Endodermal cell (in vitro differentiated cells): ENCODE measurements at regions not wholly inside any gene's neighbourhood (a gene's known extent, or its start where the extent isn't known, plus 50 kb on each side); places are given as distances from the start of the nearest gene placed in this dataset.

ENCODE experiments used
- DNase-seq: peaks from one replicate; pipeline ENCODE4 v3.0.0-alpha.2; 2017
- H3K27ac ChIP-seq: 2 replicates; pipeline ENCODE4 v1.5.1; 2013; ENCODE audit warnings: mild to moderate bottlenecking, low read depth, low read length, moderate library complexity
- H3K27me3 ChIP-seq: 2 replicates; pipeline ENCODE4 v1.6.1; 2013; ENCODE audit warnings: mild to moderate bottlenecking, low read length, moderate library complexity; ENCODE audit not compliant: insufficient read depth, control insufficient read depth, poor library complexity, severe bottlenecking
- H3K36me3 ChIP-seq: 2 replicates; pipeline ENCODE4 v1.7.0; 2013; ENCODE audit warnings: mild to moderate bottlenecking, low read length, moderate library complexity; ENCODE audit not compliant: control insufficient read depth, insufficient read depth
- H3K4me1 ChIP-seq: one replicate; pipeline ENCODE4 v1.7.0; 2013; ENCODE audit warnings: low read length; ENCODE audit not compliant: control insufficient read depth, insufficient read depth
- H3K4me3 ChIP-seq: 2 replicates; pipeline ENCODE4 v1.5.1; 2013; ENCODE audit warnings: mild to moderate bottlenecking, low read length, moderate library complexity
- H3K9ac ChIP-seq: 2 replicates; pipeline ENCODE4 v1.6.1; 2013; ENCODE audit warnings: mild to moderate bottlenecking, low read length, moderate library complexity; ENCODE audit not compliant: poor library complexity, severe bottlenecking; ENCODE audit errors: extremely low read depth
- H3K9me3 ChIP-seq: 2 replicates; pipeline ENCODE4 v1.6.1; 2013; ENCODE audit warnings: mild to moderate bottlenecking, low read length, moderate library complexity; ENCODE audit not compliant: control insufficient read depth
- H3K27ac Mint-ChIP-seq: 2 replicates; pipeline ENCODE4 v1.8.0; 2020; ENCODE audit warnings: mixed read lengths
- H3K27me3 Mint-ChIP-seq: 2 replicates; pipeline ENCODE4 v1.8.0; 2021; ENCODE audit warnings: mild to moderate bottlenecking, mixed read lengths; ENCODE audit not compliant: insufficient read depth
- H3K36me3 Mint-ChIP-seq: 2 replicates; pipeline ENCODE4 v1.8.0; 2020; ENCODE audit warnings: low read depth, mixed read lengths
- H3K4me1 Mint-ChIP-seq: 2 replicates; pipeline ENCODE4 v1.8.0; 2020; ENCODE audit warnings: mixed read lengths
- H3K4me3 Mint-ChIP-seq: 2 replicates; pipeline ENCODE4 v1.8.0; 2020; ENCODE audit warnings: mild to moderate bottlenecking, moderate library complexity, mixed read lengths
- H3K9me3 Mint-ChIP-seq: 2 replicates; pipeline ENCODE4 v1.8.0; 2020; ENCODE audit warnings: mild to moderate bottlenecking, mixed read lengths
- WGBS, 2 experiments: methylation state at CpG; one replicate each; pipeline versions ENCODE4 v1.1.5 to v1.1.7; 2013; ENCODE audit warnings: missing lambda C conversion rate in 2 of 2, mixed read lengths in 1 of 2; ENCODE audit not compliant: insufficient coverage in 1 of 2, insufficient read length in 1 of 2; 5-methylcytosine and 5-hydroxymethylcytosine counted together
- TF ChIP-seq, protein P1 (sequence below): fragments of 200-600 bp; sonication (generic); conservative IDR thresholded peaks from 2 replicates; pipeline ENCODE4 v1.5.0; 2021; ENCODE audit warnings: antibody characterized with exemption, mild to moderate bottlenecking

DNA sequence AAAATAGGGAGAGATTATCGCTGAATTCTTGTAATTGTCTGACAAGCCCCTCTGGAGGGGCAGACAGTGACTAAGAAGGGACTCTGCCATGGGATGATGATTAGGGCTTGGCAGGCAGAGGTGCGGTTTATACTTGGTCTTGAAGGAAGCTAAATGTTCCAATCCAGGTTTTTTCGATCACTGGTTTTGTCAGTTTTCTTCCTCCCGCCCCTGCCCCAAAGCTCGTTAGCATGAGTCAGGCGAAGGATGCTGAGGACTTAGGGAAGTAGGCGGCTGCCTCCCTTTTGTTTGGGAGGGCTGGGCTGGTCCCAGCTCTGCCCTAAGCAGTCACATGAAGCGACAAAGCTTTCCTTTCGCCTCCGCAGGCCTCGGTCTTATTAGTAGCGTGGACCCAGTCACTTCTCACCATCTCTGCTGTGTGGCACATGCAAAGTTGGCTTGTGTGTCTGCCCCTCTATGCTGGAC lies 314.2 kb downstream of the CDC5L start:
- H3K27me3 Mint-ChIP-seq = peaks cover 5% of the 10 kb centered on the region
- H3K4me1 Mint-ChIP-seq = peaks cover 5% of the 10 kb centered on the region
- no peaks in the 10 kb centered on the region for H3K27me3 ChIP-seq
- no peak overlapping the region for H3K4me3 Mint-ChIP-seq
- no peak overlapping the region for H3K4me3 ChIP-seq
- H3K9me3 ChIP-seq = no peaks in the 10 kb centered on the region
- H3K36me3 ChIP-seq = no peaks in the 10 kb centered on the region
- H3K36me3 Mint-ChIP-seq = no peaks in the 10 kb centered on the region
- no peak overlapping the region for H3K27ac ChIP-seq
- TF ChIP-seq, protein P1, sequence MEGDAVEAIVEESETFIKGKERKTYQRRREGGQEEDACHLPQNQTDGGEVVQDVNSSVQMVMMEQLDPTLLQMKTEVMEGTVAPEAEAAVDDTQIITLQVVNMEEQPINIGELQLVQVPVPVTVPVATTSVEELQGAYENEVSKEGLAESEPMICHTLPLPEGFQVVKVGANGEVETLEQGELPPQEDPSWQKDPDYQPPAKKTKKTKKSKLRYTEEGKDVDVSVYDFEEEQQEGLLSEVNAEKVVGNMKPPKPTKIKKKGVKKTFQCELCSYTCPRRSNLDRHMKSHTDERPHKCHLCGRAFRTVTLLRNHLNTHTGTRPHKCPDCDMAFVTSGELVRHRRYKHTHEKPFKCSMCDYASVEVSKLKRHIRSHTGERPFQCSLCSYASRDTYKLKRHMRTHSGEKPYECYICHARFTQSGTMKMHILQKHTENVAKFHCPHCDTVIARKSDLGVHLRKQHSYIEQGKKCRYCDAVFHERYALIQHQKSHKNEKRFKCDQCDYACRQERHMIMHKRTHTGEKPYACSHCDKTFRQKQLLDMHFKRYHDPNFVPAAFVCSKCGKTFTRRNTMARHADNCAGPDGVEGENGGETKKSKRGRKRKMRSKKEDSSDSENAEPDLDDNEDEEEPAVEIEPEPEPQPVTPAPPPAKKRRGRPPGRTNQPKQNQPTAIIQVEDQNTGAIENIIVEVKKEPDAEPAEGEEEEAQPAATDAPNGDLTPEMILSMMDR = no peak
- 68 to 73% methylated on average over 12 of the region's 12 CpGs for WGBS, 2 experiments
- no peak overlapping the region for H3K9ac ChIP-seq
- no peaks in the 10 kb centered on the region for H3K9me3 Mint-ChIP-seq
- no peaks in the 10 kb centered on the region for H3K4me1 ChIP-seq
- peak; percentile 76 for DNase-seq
- H3K27ac Mint-ChIP-seq = no peak overlapping the region

DNA sequence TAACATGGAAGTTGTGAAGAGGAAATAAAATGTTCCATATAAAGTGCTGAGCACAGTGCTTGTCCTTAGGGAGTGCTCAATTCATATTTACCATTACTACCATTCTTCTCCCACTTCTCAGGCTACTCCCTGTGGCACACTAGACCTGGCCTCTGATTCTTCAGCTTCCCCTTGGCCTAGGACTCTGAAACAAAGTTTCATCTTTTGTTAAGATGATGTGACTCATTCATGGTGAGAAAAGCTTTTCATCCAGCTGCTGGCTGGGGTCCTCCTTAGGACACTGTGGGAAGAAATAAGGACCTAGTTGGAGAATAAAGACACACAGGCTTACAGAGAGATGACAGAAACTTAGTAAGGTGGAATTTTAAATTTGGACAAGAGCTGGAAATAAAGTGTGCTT lies 314.8 kb downstream of the CDC5L start:
- H3K36me3 ChIP-seq = no peaks in the 10 kb centered on the region
- no peak overlapping the region for H3K27ac Mint-ChIP-seq
- no peaks in the 10 kb centered on the region for H3K27me3 ChIP-seq
- no peaks in the 10 kb centered on the region for H3K4me1 ChIP-seq
- H3K9ac ChIP-seq = no peak overlapping the region
- no peak overlapping the region for H3K4me3 ChIP-seq
- no peak for DNase-seq
- H3K4me3 Mint-ChIP-seq = no peak overlapping the region
- H3K36me3 Mint-ChIP-seq = no peaks in the 10 kb centered on the region
- TF ChIP-seq, protein P1 = no peak
- H3K9me3 Mint-ChIP-seq = no peaks in the 10 kb centered on the region
- no peak overlapping the region for H3K27ac ChIP-seq
- H3K9me3 ChIP-seq = no peaks in the 10 kb centered on the region
- H3K27me3 Mint-ChIP-seq = peaks cover 5% of the 10 kb centered on the region
- peaks cover 5% of the 10 kb centered on the region for H3K4me1 Mint-ChIP-seq

DNA sequence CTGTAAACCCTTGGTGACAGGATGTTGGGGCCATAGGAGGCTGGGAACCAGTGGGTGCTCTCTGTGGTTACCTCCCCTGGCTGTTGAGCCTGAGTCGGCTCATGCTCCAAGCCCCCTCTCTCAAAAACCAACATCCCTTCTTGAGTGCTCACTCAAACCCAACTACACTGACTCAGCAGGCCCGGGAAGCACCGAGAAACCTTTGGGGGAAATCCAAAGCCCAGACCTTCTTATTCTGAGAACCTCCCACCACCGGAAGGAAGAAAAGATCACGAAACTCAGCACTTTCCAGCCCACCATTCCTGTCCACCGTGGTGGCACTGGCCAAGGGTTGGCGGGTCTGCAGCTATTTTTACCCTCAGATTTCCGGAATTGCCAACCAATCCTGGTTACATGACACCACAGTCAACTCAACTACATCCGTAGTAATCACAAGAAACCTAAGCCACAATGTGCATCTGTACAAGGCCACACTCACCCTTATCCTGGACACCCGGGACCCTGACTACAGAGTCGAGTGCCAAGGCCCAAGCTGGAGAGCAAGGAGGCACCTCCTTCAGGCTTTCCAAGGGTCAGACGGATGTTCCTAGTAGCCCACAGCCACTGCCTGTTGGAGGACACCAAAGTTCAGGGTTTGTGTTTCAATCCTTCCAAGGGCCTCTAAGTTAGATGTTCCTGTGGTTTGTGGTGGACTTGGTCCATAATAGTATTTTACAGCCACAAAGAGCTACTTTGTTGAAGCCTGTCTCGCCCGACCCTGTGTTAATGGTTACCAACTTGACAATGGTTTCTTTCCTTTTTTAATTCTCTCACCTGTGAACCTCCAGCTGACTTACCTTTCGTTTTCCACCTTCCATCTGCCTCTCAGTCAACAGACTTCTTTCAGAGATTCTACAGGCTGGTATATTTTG lies 317.0 kb downstream of the CDC5L start:
- Mint-ChIP-seq H3K9me3 (no peaks in the 10 kb centered on the region), H3K4me1 (peaks cover 5% of the 10 kb centered on the region), H3K4me3 (no peak overlapping the region), H3K36me3 (no peaks in the 10 kb centered on the region), H3K27me3 (peaks cover 3% of the 10 kb centered on the region), H3K27ac (no peak overlapping the region)
- H3K36me3 ChIP-seq = no peaks in the 10 kb centered on the region
- H3K9ac ChIP-seq = no peak overlapping the region
- no peak for DNase-seq
- no peaks in the 10 kb centered on the region for H3K4me1 ChIP-seq
- H3K27ac ChIP-seq = no peak overlapping the region
- H3K4me3 ChIP-seq = no peak overlapping the region
- no peaks in the 10 kb centered on the region for H3K27me3 ChIP-seq
- 93 to 95% methylated on average over 9 to 15 of the region's 15 CpGs for WGBS, 2 experiments
- H3K9me3 ChIP-seq = no peaks in the 10 kb centered on the region
- TF ChIP-seq, protein P1 = no peak
